HG03095 (cell line): ENCODE measurements at regions not wholly inside any gene's neighbourhood (a gene's known extent, or its start where the extent isn't known, plus 50 kb on each side); places are given as distances from the start of the nearest gene placed in this dataset.

Source experiments
- ATAC-seq: cut with Tn5 transposase; IDR thresholded peaks from one replicate; pipeline ENCODE4 v1.9.1; 2021; ENCODE audit warnings: moderate library complexity; ENCODE audit not compliant: unreplicated experiment

GRCh38 chr13:103133556-103133955 is 67.3 kb upstream of the SLC10A2 start:
- ATAC-seq: no peak

GRCh38 chr13:103130681-103131210 is 64.5 kb upstream of the SLC10A2 start:
- peak; percentile 58 for ATAC-seq

- no peak for ATAC-seq
Measured at GRCh38 chr13:103130146-103130545, 63.9 kb upstream of the SLC10A2 start.
